Upper lobe of left lung (tissue), 6 donors: ENCODE measurements at regions not wholly inside any gene's neighbourhood (a gene's known extent, or its start where the extent isn't known, plus 50 kb on each side); places are given as distances from the start of the nearest gene placed in this dataset.

ENCODE experiments used
- ATAC-seq, 2 donors: fragments of 200-7000 bp; cut with Tn5 transposase; one replicate each; pipeline ENCODE4 v1.9.1; 2022; ENCODE audit warnings: mild to moderate bottlenecking in 2 of 2, moderate library complexity in 2 of 2; ENCODE audit not compliant: low FRiP score in 2 of 2
- DNase-seq, 2 donors: peaks; one replicate each; pipeline ENCODE4 v3.0.0-alpha.2; 2019 to 2020
- H3K27ac ChIP-seq, 4 donors: fragments of 200-600 bp; sonication (generic); one replicate each; pipeline ENCODE4 v1.5.1; 2016 to 2019
- H3K27me3 ChIP-seq, 4 donors: fragments of 200-600 bp; sonication (generic); one replicate each; pipeline ENCODE4 v1.5.1; 2017 to 2019
- H3K36me3 ChIP-seq, 4 donors: fragments of 200-600 bp; sonication (generic); one replicate each; pipeline ENCODE4 v1.5.1; 2016 to 2019
- H3K4me1 ChIP-seq, 4 donors: fragments of 200-600 bp; sonication (generic); one replicate each; pipeline ENCODE4 v1.5.1; 2018 to 2019
- H3K4me3 ChIP-seq, 4 donors: fragments of 200-600 bp; sonication (generic); one replicate each; pipeline ENCODE4 v1.5.1; 2017 to 2019; ENCODE audit warnings: mild to moderate bottlenecking in 2 of 4, moderate library complexity in 1 of 4
- H3K9me3 ChIP-seq, 4 donors: fragments of 200-600 bp; sonication (generic); one replicate each; pipeline ENCODE4 v1.5.1; 2018 to 2019
- EP300 ChIP-seq, 4 donors: sonication (generic); formaldehyde crosslinking; IDR thresholded peaks; one replicate each; pipeline ENCODE4 v1.5.1; 2017; ENCODE audit warnings: antibody characterized with exemption in 4 of 4, control low read depth in 2 of 4
- POLR2A ChIP-seq, 4 donors: fragments of 450-650 bp; IDR thresholded peaks; one replicate each; pipeline ENCODE4 v1.5.1; 2016 to 2017; ENCODE audit warnings: antibody characterized with exemption in 4 of 4, mild to moderate bottlenecking in 2 of 4
- POLR2AphosphoS5 ChIP-seq, 2 donors: sonication (generic); formaldehyde crosslinking; IDR thresholded peaks; one replicate each; pipeline ENCODE4 v1.5.1; 2017; ENCODE audit warnings: antibody characterized with exemption in 2 of 2
- WGBS, 2 donors: methylation state at CpG; one replicate each; pipeline ENCODE4 v1.1.5; 2017 to 2018; 5-methylcytosine and 5-hydroxymethylcytosine counted together
- TF ChIP-seq, protein P1 (sequence below), 6 experiments: fragments of 450-650 bp in 4 of 6; fragments of 200-600 bp in 2 of 6; sonication (generic) in 2 of 6; IDR thresholded peaks; one replicate each; pipeline ENCODE4 v1.5.1; 2016 to 2019; ENCODE audit warnings: antibody characterized with exemption in 6 of 6
- donor health status: DM: no; HTN: no; CAD: no; lungs with moderate emphysema.
- donor health status: DM: no; HTN: yes; CAD: no; lungs with severe emphysema.

GRCh38 chr5:174303437-174304045 is 258.0 kb downstream of the NSG2 start:
- no peaks in the 10 kb centered on the region for H3K4me1 ChIP-seq
- no peak for TF ChIP-seq POLR2AphosphoS5 (IDR thresholded peaks at IDR 0.05)
- TF ChIP-seq, protein P1, sequence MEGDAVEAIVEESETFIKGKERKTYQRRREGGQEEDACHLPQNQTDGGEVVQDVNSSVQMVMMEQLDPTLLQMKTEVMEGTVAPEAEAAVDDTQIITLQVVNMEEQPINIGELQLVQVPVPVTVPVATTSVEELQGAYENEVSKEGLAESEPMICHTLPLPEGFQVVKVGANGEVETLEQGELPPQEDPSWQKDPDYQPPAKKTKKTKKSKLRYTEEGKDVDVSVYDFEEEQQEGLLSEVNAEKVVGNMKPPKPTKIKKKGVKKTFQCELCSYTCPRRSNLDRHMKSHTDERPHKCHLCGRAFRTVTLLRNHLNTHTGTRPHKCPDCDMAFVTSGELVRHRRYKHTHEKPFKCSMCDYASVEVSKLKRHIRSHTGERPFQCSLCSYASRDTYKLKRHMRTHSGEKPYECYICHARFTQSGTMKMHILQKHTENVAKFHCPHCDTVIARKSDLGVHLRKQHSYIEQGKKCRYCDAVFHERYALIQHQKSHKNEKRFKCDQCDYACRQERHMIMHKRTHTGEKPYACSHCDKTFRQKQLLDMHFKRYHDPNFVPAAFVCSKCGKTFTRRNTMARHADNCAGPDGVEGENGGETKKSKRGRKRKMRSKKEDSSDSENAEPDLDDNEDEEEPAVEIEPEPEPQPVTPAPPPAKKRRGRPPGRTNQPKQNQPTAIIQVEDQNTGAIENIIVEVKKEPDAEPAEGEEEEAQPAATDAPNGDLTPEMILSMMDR (IDR thresholded peaks at IDR 0.05): no peak
- TF ChIP-seq EP300 (IDR thresholded peaks at IDR 0.05): no peak
- no peak for TF ChIP-seq POLR2A (IDR thresholded peaks at IDR 0.05)
- no peak overlapping the region for H3K4me3 ChIP-seq
- WGBS, 2 donors: 65 to 66% methylated on average over 10 of the region's 10 CpGs
- no peaks in the 10 kb centered on the region for H3K27me3 ChIP-seq
- no peak overlapping the region for H3K27ac ChIP-seq
- no peak for DNase-seq
- H3K36me3 ChIP-seq: no peaks in the 10 kb centered on the region
- ATAC-seq: no peak
- H3K9me3 ChIP-seq: no peaks in the 10 kb centered on the region

DNA sequence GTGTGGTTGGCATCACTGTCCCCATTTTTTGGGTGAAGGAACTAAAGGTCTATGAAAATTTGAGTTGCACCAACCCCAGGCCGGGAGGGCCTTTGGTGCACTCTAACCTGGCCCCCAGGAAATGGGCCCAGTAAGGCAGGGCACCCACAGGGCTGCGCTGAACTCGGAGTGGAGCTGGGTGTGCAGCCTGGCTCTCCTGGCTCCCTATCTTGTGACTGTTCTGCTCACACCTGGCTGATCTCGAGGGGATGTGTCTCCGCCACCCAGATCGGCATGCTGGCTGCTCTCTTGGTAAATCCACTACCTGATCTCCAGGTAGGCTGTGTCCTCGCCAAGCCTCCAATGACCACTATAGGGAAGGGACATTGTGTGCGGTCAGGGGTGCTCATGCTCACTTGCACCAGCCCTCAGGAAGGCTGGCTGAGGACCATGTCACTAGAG is 259.8 kb downstream of the NSG2 start:
- ATAC-seq (no peak), DNase-seq (no peak)
- Histone ChIP-seq H3K4me3 (no peak overlapping the region), H3K36me3 (no peaks in the 10 kb centered on the region), H3K27me3 (no peaks in the 10 kb centered on the region), H3K9me3 (no peaks in the 10 kb centered on the region), H3K27ac (no peak overlapping the region), H3K4me1 (no peaks in the 10 kb centered on the region)
- WGBS, 2 donors: 79 to 83% methylated on average over 2 to 8 of the region's 8 CpGs
- TF ChIP-seq POLR2AphosphoS5 (IDR thresholded peaks at IDR 0.05) (no peak), EP300 (IDR thresholded peaks at IDR 0.05) (no peak), POLR2A (IDR thresholded peaks at IDR 0.05) (no peak)
- TF ChIP-seq, protein P1 (IDR thresholded peaks at IDR 0.05): no peak

GRCh38 chr5:174306345-174307030 is 261.0 kb downstream of the NSG2 start:
- Histone ChIP-seq H3K4me3 (no peak overlapping the region), H3K27me3 (peaks cover 0 to under 1% (median 0%) of the 10 kb centered on the region in 4 donors), H3K4me1 (peaks cover 0 to 1% (median under 1%) of the 10 kb centered on the region in 4 donors), H3K36me3 (no peaks in the 10 kb centered on the region), H3K9me3 (no peaks in the 10 kb centered on the region), H3K27ac (no peak overlapping the region)
- ATAC-seq: no peak
- TF ChIP-seq POLR2AphosphoS5 (IDR thresholded peaks at IDR 0.05) (no peak), POLR2A (IDR thresholded peaks at IDR 0.05) (no peak)
- TF ChIP-seq, protein P1 (IDR thresholded peaks at IDR 0.05): no peak
- no peak for DNase-seq
- 71 to 72% methylated on average over 11 of the region's 11 CpGs for WGBS, 2 donors

DNA sequence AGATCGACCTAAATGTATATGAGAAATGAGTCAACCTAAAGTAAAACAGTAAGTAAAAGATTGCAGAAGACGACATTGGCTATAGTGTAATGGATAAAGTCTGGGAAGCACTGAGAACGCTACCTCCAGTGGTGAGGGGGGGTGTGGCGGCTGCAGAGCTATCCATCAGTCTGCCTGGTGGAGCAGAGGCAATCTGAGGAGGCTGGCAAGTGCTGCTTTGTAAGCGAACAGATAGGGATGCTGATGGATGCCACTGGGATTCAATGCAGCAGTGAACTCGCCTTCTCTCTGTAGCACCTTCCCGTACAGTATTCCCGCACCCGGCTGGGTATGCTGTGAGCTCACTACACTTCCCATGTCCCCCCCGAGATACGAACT is 261.5 kb downstream of the NSG2 start:
- DNase-seq (no peak), ATAC-seq (no peak)
- 57 to 69% methylated on average over 11 of the region's 11 CpGs for WGBS, 2 donors
- H3K27me3 ChIP-seq: peaks cover 0 to 6% (median 2%) of the 10 kb centered on the region in 4 donors
- no peaks in the 10 kb centered on the region for H3K9me3 ChIP-seq
- no peak overlapping the region for H3K4me3 ChIP-seq
- no peaks in the 10 kb centered on the region for H3K36me3 ChIP-seq
- H3K27ac ChIP-seq: no peak overlapping the region
- TF ChIP-seq, protein P1 (IDR thresholded peaks at IDR 0.05): no peak
- TF ChIP-seq POLR2A (IDR thresholded peaks at IDR 0.05): no peak
- no peak for TF ChIP-seq EP300 (IDR thresholded peaks at IDR 0.05)
- TF ChIP-seq POLR2AphosphoS5 (IDR thresholded peaks at IDR 0.05): no peak
- H3K4me1 ChIP-seq: peaks cover 5 to 6% (median 6%) of the 10 kb centered on the region in 4 donors
